Endothelial cell of umbilical vein (primary cell): ENCODE measurements at regions not wholly inside any gene's neighbourhood (a gene's known extent, or its start where the extent isn't known, plus 50 kb on each side); places are given as distances from the start of the nearest gene placed in this dataset.

Experiments
- POLR2A ChIP-seq: IDR thresholded peaks from 2 replicates; pipeline ENCODE4 v1.6.1; 2012; ENCODE audit warnings: low read depth, mild to moderate bottlenecking, control low read depth, low read length
- POLR2AphosphoS5 ChIP-seq: IDR thresholded peaks from 2 replicates; pipeline ENCODE4 v1.6.1; 2012; ENCODE audit warnings: low read depth, mild to moderate bottlenecking, control low read depth, low read length, moderate library complexity; ENCODE audit not compliant: insufficient read depth
- TF ChIP-seq, protein P1 (sequence below), 2 donors: IDR thresholded peaks; 1 replicate in 1 of 2; 2 replicates in 1 of 2; pipeline ENCODE4 v1.5.1; 2011; ENCODE audit warnings: low read length in 2 of 2, mild to moderate bottlenecking in 2 of 2, moderate library complexity in 2 of 2, control low read depth in 1 of 2, inconsistent platforms in 1 of 2, low read depth in 1 of 2; ENCODE audit not compliant: insufficient read depth in 1 of 2; ENCODE audit errors: extremely low read depth in 1 of 2

DNA sequence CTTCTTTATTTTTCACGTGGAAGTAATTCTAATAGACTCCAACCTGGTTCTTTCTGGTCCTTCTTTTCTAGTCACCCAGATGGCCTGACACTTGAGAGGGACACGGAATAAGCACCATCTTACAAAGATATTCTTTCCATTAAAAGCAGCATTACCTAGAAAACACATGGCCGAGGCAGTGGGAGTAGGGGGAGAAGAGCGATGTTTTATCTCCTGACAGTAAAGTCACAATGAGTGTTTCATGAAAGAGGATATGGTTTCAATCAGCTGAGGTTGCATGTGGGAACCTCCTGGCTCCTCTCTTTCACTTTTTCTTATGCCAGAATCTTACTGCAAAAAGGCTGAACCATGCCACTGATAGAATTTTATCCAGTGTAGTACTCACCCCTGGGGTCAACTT is 288.8 kb upstream of the SPAG17 start:
- TF ChIP-seq, protein P1, sequence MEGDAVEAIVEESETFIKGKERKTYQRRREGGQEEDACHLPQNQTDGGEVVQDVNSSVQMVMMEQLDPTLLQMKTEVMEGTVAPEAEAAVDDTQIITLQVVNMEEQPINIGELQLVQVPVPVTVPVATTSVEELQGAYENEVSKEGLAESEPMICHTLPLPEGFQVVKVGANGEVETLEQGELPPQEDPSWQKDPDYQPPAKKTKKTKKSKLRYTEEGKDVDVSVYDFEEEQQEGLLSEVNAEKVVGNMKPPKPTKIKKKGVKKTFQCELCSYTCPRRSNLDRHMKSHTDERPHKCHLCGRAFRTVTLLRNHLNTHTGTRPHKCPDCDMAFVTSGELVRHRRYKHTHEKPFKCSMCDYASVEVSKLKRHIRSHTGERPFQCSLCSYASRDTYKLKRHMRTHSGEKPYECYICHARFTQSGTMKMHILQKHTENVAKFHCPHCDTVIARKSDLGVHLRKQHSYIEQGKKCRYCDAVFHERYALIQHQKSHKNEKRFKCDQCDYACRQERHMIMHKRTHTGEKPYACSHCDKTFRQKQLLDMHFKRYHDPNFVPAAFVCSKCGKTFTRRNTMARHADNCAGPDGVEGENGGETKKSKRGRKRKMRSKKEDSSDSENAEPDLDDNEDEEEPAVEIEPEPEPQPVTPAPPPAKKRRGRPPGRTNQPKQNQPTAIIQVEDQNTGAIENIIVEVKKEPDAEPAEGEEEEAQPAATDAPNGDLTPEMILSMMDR (IDR thresholded peaks at IDR 0.05; ENCODE audit: extremely low read depth in 1 of 2, insufficient read depth in 1 of 2, low read depth in 1 of 2, low read length in 2 of 2): no peak
- no peak for TF ChIP-seq POLR2AphosphoS5
- TF ChIP-seq POLR2A: no peak
